ENCODE measurements at regions not wholly inside any gene's neighbourhood (a gene's known extent, or its start where the extent isn't known, plus 50 kb on each side); places are given as distances from the start of the nearest gene placed in this dataset.

DNA sequence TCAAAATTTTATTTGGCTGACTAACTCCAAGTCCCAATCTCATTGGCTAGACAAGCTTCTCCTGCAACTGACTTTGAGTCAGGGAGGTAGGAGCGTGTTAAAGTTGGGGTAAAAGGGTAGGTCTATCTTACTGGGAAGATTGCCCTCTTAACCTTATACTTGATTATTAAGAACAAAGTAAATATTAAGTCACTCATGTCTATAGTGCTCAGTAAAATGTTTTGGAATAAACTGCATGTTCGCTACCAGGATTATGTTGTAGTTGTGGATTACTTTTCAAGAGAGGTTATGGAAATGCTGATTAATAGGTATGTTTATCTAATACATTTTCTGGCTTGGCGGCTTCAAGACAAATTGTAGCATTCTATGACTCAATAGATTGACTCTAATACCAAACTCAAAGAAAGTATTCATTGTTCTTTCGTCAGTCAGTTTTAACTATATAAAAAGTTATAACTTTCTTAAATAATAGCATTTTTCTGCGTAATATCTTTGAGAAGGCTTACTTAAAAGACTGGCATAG is 539.1 kb downstream of the PSAT1 start:
- Histone ChIP-seq H3K9ac (replicated peaks; ENCODE audit: extremely low read depth, insufficient read depth, low read length) (no peak overlapping the region), H3K27ac (ENCODE audit: insufficient read depth, low read depth, low read length) (no peak overlapping the region), H3K4me1 (ENCODE audit: control insufficient read depth, extremely low read depth, insufficient read depth, low read length) (no peaks in the 10 kb centered on the region), H3K4me2 (ENCODE audit: insufficient read depth, low read length) (no peak overlapping the region), H3K79me2 (ENCODE audit: control insufficient read depth, insufficient read depth, low read length) (no peaks in the 10 kb centered on the region), H2AFZ (ENCODE audit: low read depth, low read length) (no peak overlapping the region), H3K27me3 (ENCODE audit: control insufficient read depth in 2 of 2, insufficient read depth in 2 of 2, low read length in 2 of 2) (no peaks in the 10 kb centered on the region), H3K4me3 (replicated peaks in 1 of 3; ENCODE audit: insufficient read depth in 1 of 3, low read depth in 1 of 3, low read length in 3 of 3) (no peak overlapping the region), H3K9me3 (replicated peaks; ENCODE audit: control insufficient read depth, insufficient read depth, low read length) (no peaks in the 10 kb centered on the region), H4K20me1 (replicated peaks; ENCODE audit: control insufficient read depth, extremely low read depth, insufficient read depth, low read length) (no peaks in the 10 kb centered on the region), H3K9me1 (replicated peaks; ENCODE audit: control insufficient read depth, extremely low read depth, insufficient read depth, low read length) (no peaks in the 10 kb centered on the region), H3K36me3 (ENCODE audit: control insufficient read depth in 2 of 2, extremely low read depth in 1 of 2, insufficient read depth in 2 of 2, low read length in 2 of 2) (no peaks in the 10 kb centered on the region)
- POLR2A ChIA-PET = no interaction called here
- dilution Hi-C loops (cut with MboI; ENCODE audit: extremely low pct_ligation_motif_present, low sequenced_read_pairs) = no loop called here
- no TSS peak for BruUV-seq (replicated peaks)
- CTCF ChIA-PET = no interaction called here
- FAIRE-seq = no peak
- no peak for DNase-seq (ENCODE audit: low read depth, low spot score)
- intact Hi-C loops (cut with micrococcal nuclease) = no loop called here
- no peak for TF ChIP-seq CTCF (IDR thresholded peaks at IDR 0.05; ENCODE audit: extremely low read depth in 1 of 2, insufficient read depth in 1 of 2, low read depth in 1 of 2, low read length in 2 of 2)
- TF ChIP-seq GATA2 (IDR thresholded peaks at IDR 0.05; ENCODE audit: insufficient read depth, insufficient read length, low read depth, low read length) = no peak
- no peak for TF ChIP-seq MAX (IDR thresholded peaks at IDR 0.05; ENCODE audit: insufficient read depth, insufficient read length)
- TF ChIP-seq EZH2 (IDR thresholded peaks at IDR 0.05; ENCODE audit: borderline replicate concordance, low read depth, low read length, severe bottlenecking) = no peak
- TF ChIP-seq POLR2AphosphoS5 (IDR thresholded peaks at IDR 0.05; ENCODE audit: insufficient read depth, low read depth, low read length) = no peak

GRCh38 chr9:78839252-78839651 is 542.3 kb downstream of the PSAT1 start:
- no peaks in the 10 kb centered on the region for H3K27me3 ChIP-seq (ENCODE audit: control insufficient read depth in 2 of 2, insufficient read depth in 2 of 2, low read length in 2 of 2)
- no peak for DNase-seq (ENCODE audit: low read depth, low spot score)
- no peaks in the 10 kb centered on the region for H3K9me1 ChIP-seq (replicated peaks; ENCODE audit: control insufficient read depth, extremely low read depth, insufficient read depth, low read length)
- no peak overlapping the region for H3K9ac ChIP-seq (replicated peaks; ENCODE audit: extremely low read depth, insufficient read depth, low read length)
- H3K4me1 ChIP-seq (ENCODE audit: control insufficient read depth, extremely low read depth, insufficient read depth, low read length) = no peaks in the 10 kb centered on the region
- no peaks in the 10 kb centered on the region for H4K20me1 ChIP-seq (replicated peaks; ENCODE audit: control insufficient read depth, extremely low read depth, insufficient read depth, low read length)
- TF ChIP-seq CTCF (IDR thresholded peaks at IDR 0.05; ENCODE audit: extremely low read depth in 1 of 2, insufficient read depth in 1 of 2, low read depth in 1 of 2, low read length in 2 of 2) (no peak), JUN (IDR thresholded peaks at IDR 0.05; ENCODE audit: borderline replicate concordance, insufficient read depth, insufficient read length, low read depth) (no peak), MYC (IDR thresholded peaks at IDR 0.05; ENCODE audit: low read depth, low read length) (no peak), FOS (IDR thresholded peaks at IDR 0.05; ENCODE audit: borderline replicate concordance, insufficient read depth, low read length) (no peak), POLR2A (IDR thresholded peaks at IDR 0.05; ENCODE audit: low read depth, low read length) (no peak), POLR2AphosphoS5 (IDR thresholded peaks at IDR 0.05; ENCODE audit: insufficient read depth, low read depth, low read length) (no peak), GATA2 (IDR thresholded peaks at IDR 0.05; ENCODE audit: insufficient read depth, insufficient read length, low read depth, low read length) (no peak), EZH2 (IDR thresholded peaks at IDR 0.05; ENCODE audit: borderline replicate concordance, low read depth, low read length, severe bottlenecking) (no peak), MAX (IDR thresholded peaks at IDR 0.05; ENCODE audit: insufficient read depth, insufficient read length) (no peak)
- BruUV-seq (replicated peaks) = no TSS peak
- intact Hi-C loops (cut with micrococcal nuclease) (no loop called here), dilution Hi-C loops (cut with MboI; ENCODE audit: extremely low pct_ligation_motif_present, low sequenced_read_pairs) (no loop called here)
- no peaks in the 10 kb centered on the region for H3K36me3 ChIP-seq (ENCODE audit: control insufficient read depth in 2 of 2, extremely low read depth in 1 of 2, insufficient read depth in 2 of 2, low read length in 2 of 2)
- POLR2A ChIA-PET = no interaction called here
- CTCF ChIA-PET = interaction anchor here (0.8 to 1.2 kb wide), 4 partner anchors 11 to 295 kb away, joined by 3 to 4 read pairs (median 4); no protein-coding TSS in a partner anchor
- no peak for FAIRE-seq
- H3K4me3 ChIP-seq (replicated peaks in 1 of 3; ENCODE audit: insufficient read depth in 1 of 3, low read depth in 1 of 3, low read length in 3 of 3) = no peak overlapping the region
- H3K9me3 ChIP-seq (replicated peaks; ENCODE audit: control insufficient read depth, insufficient read depth, low read length) = no peaks in the 10 kb centered on the region
- H3K27ac ChIP-seq (ENCODE audit: insufficient read depth, low read depth, low read length) = no peak overlapping the region
- H3K79me2 ChIP-seq (ENCODE audit: control insufficient read depth, insufficient read depth, low read length) = no peaks in the 10 kb centered on the region
- no peak overlapping the region for H2AFZ ChIP-seq (ENCODE audit: low read depth, low read length)
- no peak overlapping the region for H3K4me2 ChIP-seq (ENCODE audit: insufficient read depth, low read length)
